Neural progenitor cell (in vitro differentiated cells): ENCODE measurements at regions not wholly inside any gene's neighbourhood (a gene's known extent, or its start where the extent isn't known, plus 50 kb on each side); places are given as distances from the start of the nearest gene placed in this dataset.

Experiments used
- DNase-seq: peaks from one replicate; pipeline ENCODE4 v3.0.0-alpha.2; 2016; ENCODE audit warnings: low spot score
- H2AFZ ChIP-seq: fragments of 200-600 bp; sonication (generic); replicated peaks from 2 replicates; pipeline ENCODE4 v1.6.1; 2016; ENCODE audit warnings: antibody characterized with exemption
- H3F3A ChIP-seq: fragments of 200-600 bp; sonication (generic); 2 replicates; pipeline ENCODE4 v1.6.1; 2016; ENCODE audit warnings: antibody characterized with exemption, low read depth
- H3K27ac ChIP-seq: fragments of 200-600 bp; sonication (generic); 2 replicates; pipeline ENCODE4 v1.5.1; 2016; ENCODE audit warnings: mild to moderate bottlenecking
- H3K27me3 ChIP-seq: fragments of 200-600 bp; sonication (generic); 2 replicates; pipeline ENCODE4 v1.6.1; 2016; ENCODE audit warnings: mild to moderate bottlenecking, moderate library complexity
- H3K36me3 ChIP-seq: fragments of 200-600 bp; sonication (generic); 2 replicates; pipeline ENCODE4 v1.5.1; 2016
- H3K4me1 ChIP-seq: fragments of 200-600 bp; sonication (generic); 2 replicates; pipeline ENCODE4 v1.6.1; 2016; ENCODE audit warnings: mixed run types
- H3K4me2 ChIP-seq: fragments of 200-600 bp; sonication (generic); 2 replicates; pipeline ENCODE4 v1.6.1; 2016
- H3K4me3 ChIP-seq: fragments of 200-600 bp; sonication (generic); 2 replicates; pipeline ENCODE4 v1.5.1; 2016
- H3K79me2 ChIP-seq: fragments of 200-600 bp; sonication (generic); 2 replicates; pipeline ENCODE4 v1.6.1; 2016; ENCODE audit warnings: low read depth
- H3K9ac ChIP-seq: fragments of 200-600 bp; sonication (generic); 2 replicates; pipeline ENCODE4 v1.6.1; 2016
- H3K9me3 ChIP-seq: fragments of 200-600 bp; sonication (generic); 2 replicates; pipeline ENCODE4 v1.5.1; 2016; ENCODE audit warnings: low read depth
- H4K20me1 ChIP-seq: fragments of 200-600 bp; sonication (generic); 2 replicates; pipeline ENCODE4 v1.6.1; 2016; ENCODE audit warnings: low read depth
- H3K27ac Mint-ChIP-seq: 3 replicates; pipeline ENCODE4 v1.8.0; 2021; ENCODE audit warnings: mixed read lengths
- H3K27me3 Mint-ChIP-seq: 2 replicates; pipeline ENCODE4 v1.8.0; 2022; ENCODE audit warnings: low read depth, mild to moderate bottlenecking, inconsistent platforms, moderate library complexity, mixed read lengths; ENCODE audit not compliant: insufficient read depth
- H3K36me3 Mint-ChIP-seq: 3 replicates; pipeline ENCODE4 v1.8.0; 2021; ENCODE audit warnings: mixed read lengths
- H3K4me1 Mint-ChIP-seq: 3 replicates; pipeline ENCODE4 v1.8.0; 2021; ENCODE audit warnings: mixed read lengths
- H3K4me3 Mint-ChIP-seq: 3 replicates; pipeline ENCODE4 v1.8.0; 2021; ENCODE audit warnings: mild to moderate bottlenecking, moderate library complexity, mixed read lengths
- H3K9me3 Mint-ChIP-seq: 3 replicates; pipeline ENCODE4 v1.8.0; 2020; ENCODE audit warnings: mixed read lengths
- EZH2 ChIP-seq: fragments of 200-600 bp; sonication (generic); IDR thresholded peaks from 2 replicates; pipeline ENCODE4 v1.6.1; 2017; ENCODE audit warnings: antibody characterized with exemption, mild to moderate bottlenecking, moderate library complexity
- EZH2phosphoT487 ChIP-seq: fragments of 200-600 bp; sonication (generic); IDR thresholded peaks from 2 replicates; pipeline ENCODE4 v1.6.1; 2017; ENCODE audit warnings: antibody characterized with exemption
- TF ChIP-seq, protein P1 (sequence below): fragments of 200-600 bp; sonication (generic); IDR thresholded peaks from 2 replicates; pipeline ENCODE4 v1.5.1; 2017; ENCODE audit warnings: antibody characterized with exemption, mild to moderate bottlenecking

DNA sequence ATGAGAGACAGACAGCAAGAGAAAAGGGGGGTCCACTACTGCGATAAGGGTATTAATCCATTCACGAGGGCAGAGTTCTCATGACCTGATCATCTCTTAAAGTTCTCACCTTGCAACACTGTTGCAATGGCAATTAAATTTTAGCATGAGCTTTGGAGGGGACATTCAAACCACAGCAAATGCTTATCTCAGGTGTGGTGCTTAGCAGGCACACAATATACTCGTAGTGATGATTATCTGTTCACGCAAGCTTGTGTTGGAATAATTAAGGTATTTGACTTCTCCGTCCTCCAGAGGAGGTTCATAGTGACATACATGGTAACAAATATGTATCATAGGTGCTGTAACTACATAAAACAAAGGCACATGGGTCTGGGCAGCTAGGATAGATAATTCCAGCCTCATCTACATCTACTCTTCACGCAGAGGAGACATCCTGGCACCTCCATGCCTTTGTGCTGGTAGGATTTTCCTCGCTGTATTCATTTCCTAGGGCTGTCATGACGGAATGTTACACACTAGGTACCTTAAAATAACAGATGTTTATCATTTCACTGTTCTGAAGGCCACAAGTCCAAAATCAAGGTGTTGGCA is 221.2 kb downstream of the RBM19 start:
- Histone ChIP-seq H3K9me3 (no peaks in the 10 kb centered on the region), H3F3A (no peaks in the 10 kb centered on the region), H3K4me3 (no peak overlapping the region), H3K9ac (no peak overlapping the region), H3K27me3 (peaks cover 9% of the 10 kb centered on the region), H3K27ac (no peak overlapping the region), H3K36me3 (no peaks in the 10 kb centered on the region), H3K79me2 (no peaks in the 10 kb centered on the region), H3K4me1 (peaks cover 4% of the 10 kb centered on the region), H3K4me2 (no peak overlapping the region), H4K20me1 (no peaks in the 10 kb centered on the region), H2AFZ (no peak overlapping the region)
- DNase-seq: no peak
- Mint-ChIP-seq H3K9me3 (no peaks in the 10 kb centered on the region), H3K27me3 (peaks cover 21% of the 10 kb centered on the region), H3K4me3 (no peak overlapping the region), H3K36me3 (no peaks in the 10 kb centered on the region), H3K4me1 (peaks cover 12% of the 10 kb centered on the region), H3K27ac (no peak overlapping the region)
- no peak for TF ChIP-seq EZH2phosphoT487
- TF ChIP-seq, protein P1, sequence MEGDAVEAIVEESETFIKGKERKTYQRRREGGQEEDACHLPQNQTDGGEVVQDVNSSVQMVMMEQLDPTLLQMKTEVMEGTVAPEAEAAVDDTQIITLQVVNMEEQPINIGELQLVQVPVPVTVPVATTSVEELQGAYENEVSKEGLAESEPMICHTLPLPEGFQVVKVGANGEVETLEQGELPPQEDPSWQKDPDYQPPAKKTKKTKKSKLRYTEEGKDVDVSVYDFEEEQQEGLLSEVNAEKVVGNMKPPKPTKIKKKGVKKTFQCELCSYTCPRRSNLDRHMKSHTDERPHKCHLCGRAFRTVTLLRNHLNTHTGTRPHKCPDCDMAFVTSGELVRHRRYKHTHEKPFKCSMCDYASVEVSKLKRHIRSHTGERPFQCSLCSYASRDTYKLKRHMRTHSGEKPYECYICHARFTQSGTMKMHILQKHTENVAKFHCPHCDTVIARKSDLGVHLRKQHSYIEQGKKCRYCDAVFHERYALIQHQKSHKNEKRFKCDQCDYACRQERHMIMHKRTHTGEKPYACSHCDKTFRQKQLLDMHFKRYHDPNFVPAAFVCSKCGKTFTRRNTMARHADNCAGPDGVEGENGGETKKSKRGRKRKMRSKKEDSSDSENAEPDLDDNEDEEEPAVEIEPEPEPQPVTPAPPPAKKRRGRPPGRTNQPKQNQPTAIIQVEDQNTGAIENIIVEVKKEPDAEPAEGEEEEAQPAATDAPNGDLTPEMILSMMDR: no peak
- TF ChIP-seq EZH2: no peak

DNA sequence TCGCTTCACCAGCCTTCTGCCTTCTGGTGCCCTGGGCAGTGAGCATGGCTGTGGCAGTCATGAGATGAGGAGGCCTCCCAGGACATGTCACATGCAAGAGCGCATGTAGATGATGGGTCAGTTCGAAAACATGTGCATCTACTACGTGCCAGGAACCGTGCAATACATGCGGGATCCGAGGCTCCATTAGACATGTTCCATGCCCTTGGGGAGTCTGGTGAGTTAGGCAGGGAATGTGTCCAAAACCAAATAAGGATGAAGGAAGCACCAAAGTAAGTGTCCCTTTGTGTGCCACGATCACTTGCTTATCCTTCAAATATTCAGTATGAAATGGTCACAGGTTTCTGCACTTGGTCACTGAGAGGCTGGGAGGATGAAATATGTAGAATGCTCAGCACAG is 223.3 kb downstream of the RBM19 start:
- H3K27me3 Mint-ChIP-seq: peaks cover 10% of the 10 kb centered on the region

DNA sequence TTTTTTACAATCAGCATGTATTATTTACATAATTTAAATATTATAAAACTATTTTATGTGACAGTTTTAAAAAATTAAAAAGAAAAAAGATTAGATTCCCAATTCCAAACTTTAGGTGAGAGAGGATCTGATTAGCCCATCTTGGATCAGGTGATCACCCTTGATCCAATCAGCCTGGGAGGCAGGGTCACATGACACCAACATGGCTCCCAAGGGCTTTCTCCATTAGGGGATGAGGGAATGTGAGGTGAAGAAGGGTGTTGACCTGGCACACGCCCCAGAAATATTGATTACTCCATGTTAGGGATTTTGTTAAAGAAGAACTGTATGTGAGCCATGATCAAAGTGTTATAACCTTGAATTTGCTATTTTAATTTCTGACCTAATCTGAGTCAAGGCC is 225.4 kb downstream of the RBM19 start:
- no peaks in the 10 kb centered on the region for H3K36me3 Mint-ChIP-seq
- Histone ChIP-seq H3K4me1 (peaks cover 7% of the 10 kb centered on the region), H4K20me1 (no peaks in the 10 kb centered on the region), H3K4me3 (no peak overlapping the region), H3K27ac (no peak overlapping the region), H3K9me3 (no peaks in the 10 kb centered on the region), H3K27me3 (no peaks in the 10 kb centered on the region), H3K79me2 (no peaks in the 10 kb centered on the region), H3K36me3 (no peaks in the 10 kb centered on the region), H3F3A (peaks cover 4% of the 10 kb centered on the region), H3K9ac (no peak overlapping the region), H2AFZ (no peak overlapping the region), H3K4me2 (no peak overlapping the region)
- H3K27me3 Mint-ChIP-seq: peaks cover 4% of the 10 kb centered on the region
- peaks cover 9% of the 10 kb centered on the region for H3K4me1 Mint-ChIP-seq
- peaks cover 8% of the 10 kb centered on the region for H3K9me3 Mint-ChIP-seq
- H3K4me3 Mint-ChIP-seq: no peak overlapping the region
- no peak for DNase-seq
- no peak overlapping the region for H3K27ac Mint-ChIP-seq
- TF ChIP-seq EZH2phosphoT487 (no peak), EZH2 (no peak)
- TF ChIP-seq, protein P1: no peak

More for the DNA sequence above, 223.3 kb downstream of the RBM19 start:
- Histone ChIP-seq H3K79me2 (no peaks in the 10 kb centered on the region), H3K27ac (no peak overlapping the region), H3K4me3 (no peak overlapping the region), H4K20me1 (no peaks in the 10 kb centered on the region), H3K9me3 (no peaks in the 10 kb centered on the region), H3K36me3 (no peaks in the 10 kb centered on the region), H2AFZ (no peak overlapping the region), H3K27me3 (peaks cover 4% of the 10 kb centered on the region), H3F3A (no peaks in the 10 kb centered on the region), H3K4me1 (peaks cover 4% of the 10 kb centered on the region), H3K9ac (no peak overlapping the region), H3K4me2 (no peak overlapping the region)
- TF ChIP-seq, protein P1: no peak
- TF ChIP-seq EZH2phosphoT487 (no peak), EZH2 (no peak)
- no peak for DNase-seq
- Mint-ChIP-seq H3K27ac (no peak overlapping the region), H3K4me3 (no peak overlapping the region), H3K9me3 (peaks cover 8% of the 10 kb centered on the region), H3K36me3 (no peaks in the 10 kb centered on the region), H3K4me1 (peaks cover 5% of the 10 kb centered on the region)
